ENCODE measurements at regions not wholly inside any gene's neighbourhood (a gene's known extent, or its start where the extent isn't known, plus 50 kb on each side); places are given as distances from the start of the nearest gene placed in this dataset.

- ChIA-PET POLR2A (ENCODE audit: partially characterized antibody) (no interaction called here), CTCF (ENCODE audit: partially characterized antibody) (interaction anchor here (0.8 kb wide), 1 partner anchor 72 kb away, joined by 3 read pairs; no protein-coding TSS in a partner anchor)
- TF ChIP-seq TAF7 (optimal IDR thresholded peaks at IDR 0.05; ENCODE audit: borderline replicate concordance, low read depth, low read length), result no peak
- no peak for TF ChIP-seq CREB1 (IDR thresholded peaks at IDR 0.05)
- TF ChIP-seq KDM4A (IDR thresholded peaks at IDR 0.05; ENCODE audit: low read depth, low read length, severe bottlenecking), result no peak
- no peak for TF ChIP-seq ATF2 (IDR thresholded peaks at IDR 0.05; ENCODE audit: low read length)
- TF ChIP-seq PHF8 (conservative IDR thresholded peaks at IDR 0.05; ENCODE audit: low read depth, low read length), result no peak
- no peak for TF ChIP-seq EP300 (IDR thresholded peaks at IDR 0.05; ENCODE audit: borderline replicate concordance in 1 of 2, low read depth in 2 of 2, low read length in 2 of 2)
- no peak for TF ChIP-seq SIX5 (IDR thresholded peaks at IDR 0.05; ENCODE audit: low read depth, low read length)
- no peak for TF ChIP-seq POLR2A (IDR thresholded peaks at IDR 0.05; ENCODE audit: control extremely low read depth in 1 of 2, low read depth in 2 of 2, low read length in 2 of 2)
- no peak for TF ChIP-seq SP1 (IDR thresholded peaks at IDR 0.05; ENCODE audit: low read depth, low read length)
- TF ChIP-seq EZH2 (IDR thresholded peaks at IDR 0.05; ENCODE audit: low read depth, low read length, severe bottlenecking), result no peak
- no peak for TF ChIP-seq HDAC6 (IDR thresholded peaks at IDR 0.05; ENCODE audit: low read depth, low read length)
- TF ChIP-seq RXRA (IDR thresholded peaks at IDR 0.05; ENCODE audit: insufficient read depth, low read depth, low read length), result no peak
Measured at GRCh38 chr4:144820011-144820727, 174.2 kb downstream of the HHIP start.

More at GRCh38 chr4:144820011-144820727, 174.2 kb downstream of the HHIP start:
- Histone ChIP-seq H4K20me1 (replicated peaks in 1 of 2; ENCODE audit: control insufficient read depth in 1 of 2, insufficient read depth in 2 of 2, low read length in 2 of 2) (no peaks in the 10 kb centered on the region), H3K56ac (replicated peaks; ENCODE audit: insufficient read length, low read depth, low read length) (no peak overlapping the region), H3K9me3 (ENCODE audit: insufficient read depth in 2 of 2, low read depth in 1 of 2, low read length in 1 of 2) (no peaks in the 10 kb centered on the region), H2AFZ (ENCODE audit: low read length) (no peak overlapping the region), H3K4me3 (ENCODE audit: extremely low read depth in 1 of 4, insufficient read depth in 2 of 4, low read depth in 3 of 4, low read length in 4 of 4) (no peak overlapping the region), H4K5ac (ENCODE audit: insufficient read length, low read depth, low read length) (no peak overlapping the region), H3K4ac (replicated peaks; ENCODE audit: insufficient read length, low read depth, low read length) (no peak overlapping the region), H2BK15ac (ENCODE audit: low read length) (no peak overlapping the region), H2BK120ac (replicated peaks; ENCODE audit: low read depth, low read length) (no peak overlapping the region), H3K79me1 (ENCODE audit: low read depth, low read length) (no peaks in the 10 kb centered on the region), H2AK5ac (ENCODE audit: low read depth, low read length) (no peak overlapping the region), H4K8ac (ENCODE audit: extremely low read depth, insufficient read depth, low read length) (no peak overlapping the region), H3K14ac (ENCODE audit: insufficient read length) (no peak overlapping the region), H2BK20ac (ENCODE audit: low read length) (no peak overlapping the region), H3K23ac (ENCODE audit: insufficient read length) (no peak overlapping the region), H3K18ac (ENCODE audit: extremely low read depth, low read length) (no peak overlapping the region), H4K91ac (replicated peaks; ENCODE audit: insufficient read length, low read length) (no peak overlapping the region), H3K4me2 (ENCODE audit: insufficient read depth in 1 of 2, low read depth in 2 of 2, low read length in 2 of 2) (no peak overlapping the region), H2BK12ac (ENCODE audit: low read depth, low read length) (no peak overlapping the region), H3K9ac (replicated peaks in 1 of 4; ENCODE audit: extremely low read depth in 1 of 4, low read depth in 3 of 4, low read length in 3 of 4) (no peak overlapping the region), H3K4me1 (replicated peaks in 1 of 4; ENCODE audit: control insufficient read depth in 3 of 4, insufficient read depth in 4 of 4, low read length in 3 of 4) (no peaks in the 10 kb centered on the region), H3K23me2 (ENCODE audit: low read depth, low read length) (no peaks in the 10 kb centered on the region), H2BK5ac (ENCODE audit: low read depth, low read length) (no peak overlapping the region), H3K27ac (ENCODE audit: low read depth, low read length) (no peak overlapping the region), H3K79me2 (ENCODE audit: control insufficient read depth in 1 of 2, insufficient read depth in 2 of 2, low read length in 2 of 2) (no peaks in the 10 kb centered on the region), H3K27me3 (replicated peaks in 1 of 4; ENCODE audit: control insufficient read depth in 3 of 4, extremely low read depth in 1 of 4, insufficient read depth in 3 of 4, low read length in 3 of 4) (no peaks in the 10 kb centered on the region), H3K36me3 (ENCODE audit: control insufficient read depth in 2 of 4, insufficient read depth in 4 of 4, low read length in 3 of 4) (no peaks in the 10 kb centered on the region)
- 87% methylated on average over 2 of the region's 2 CpGs; no CpG with 5 or more reads in 1 of the 2 experiments for WGBS, 2 experiments (ENCODE audit: extremely low coverage in 1 of 2, insufficient coverage in 1 of 2, insufficient read length in 1 of 2, insufficient replicate concordance in 2 of 2, low coverage in 1 of 2, low lambda C conversion rate in 2 of 2, missing lambda C conversion rate in 1 of 2)
- FAIRE-seq (no peak), DNase-seq (ENCODE audit: low read depth in 1 of 2, low spot score in 2 of 2) (no peak)
